ENCODE measurements at regions not wholly inside any gene's neighbourhood (a gene's known extent, or its start where the extent isn't known, plus 50 kb on each side); places are given as distances from the start of the nearest gene placed in this dataset.

DNA sequence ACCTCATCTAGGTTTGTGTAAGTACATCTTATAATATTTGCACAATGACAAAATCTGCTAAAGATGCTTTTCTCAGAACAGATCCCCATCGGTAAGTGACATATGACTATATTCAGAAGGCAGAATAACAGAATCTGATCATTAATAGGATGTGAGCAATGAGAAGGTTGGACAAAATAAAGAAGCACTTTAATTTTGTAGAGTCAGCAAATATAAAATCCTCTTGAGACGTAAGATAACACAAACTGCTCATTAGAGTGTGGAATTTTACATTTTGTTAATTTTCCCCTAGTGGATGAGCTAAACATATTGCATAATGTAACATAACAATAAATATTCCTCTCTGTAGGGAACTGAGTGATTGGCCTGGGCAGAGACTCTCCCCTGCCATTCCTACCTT is 658.4 kb upstream of the ZP4 start:
- TF ChIP-seq, protein P1, sequence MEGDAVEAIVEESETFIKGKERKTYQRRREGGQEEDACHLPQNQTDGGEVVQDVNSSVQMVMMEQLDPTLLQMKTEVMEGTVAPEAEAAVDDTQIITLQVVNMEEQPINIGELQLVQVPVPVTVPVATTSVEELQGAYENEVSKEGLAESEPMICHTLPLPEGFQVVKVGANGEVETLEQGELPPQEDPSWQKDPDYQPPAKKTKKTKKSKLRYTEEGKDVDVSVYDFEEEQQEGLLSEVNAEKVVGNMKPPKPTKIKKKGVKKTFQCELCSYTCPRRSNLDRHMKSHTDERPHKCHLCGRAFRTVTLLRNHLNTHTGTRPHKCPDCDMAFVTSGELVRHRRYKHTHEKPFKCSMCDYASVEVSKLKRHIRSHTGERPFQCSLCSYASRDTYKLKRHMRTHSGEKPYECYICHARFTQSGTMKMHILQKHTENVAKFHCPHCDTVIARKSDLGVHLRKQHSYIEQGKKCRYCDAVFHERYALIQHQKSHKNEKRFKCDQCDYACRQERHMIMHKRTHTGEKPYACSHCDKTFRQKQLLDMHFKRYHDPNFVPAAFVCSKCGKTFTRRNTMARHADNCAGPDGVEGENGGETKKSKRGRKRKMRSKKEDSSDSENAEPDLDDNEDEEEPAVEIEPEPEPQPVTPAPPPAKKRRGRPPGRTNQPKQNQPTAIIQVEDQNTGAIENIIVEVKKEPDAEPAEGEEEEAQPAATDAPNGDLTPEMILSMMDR (IDR thresholded peaks at IDR 0.05): no peak
- TF ChIP-seq ZFX (IDR thresholded peaks at IDR 0.05; ENCODE audit: borderline replicate concordance): no peak

Data from 22Rv1 (cell line).